ENCODE measurements at regions not wholly inside any gene's neighbourhood (a gene's known extent, or its start where the extent isn't known, plus 50 kb on each side); places are given as distances from the start of the nearest gene placed in this dataset.

DNA sequence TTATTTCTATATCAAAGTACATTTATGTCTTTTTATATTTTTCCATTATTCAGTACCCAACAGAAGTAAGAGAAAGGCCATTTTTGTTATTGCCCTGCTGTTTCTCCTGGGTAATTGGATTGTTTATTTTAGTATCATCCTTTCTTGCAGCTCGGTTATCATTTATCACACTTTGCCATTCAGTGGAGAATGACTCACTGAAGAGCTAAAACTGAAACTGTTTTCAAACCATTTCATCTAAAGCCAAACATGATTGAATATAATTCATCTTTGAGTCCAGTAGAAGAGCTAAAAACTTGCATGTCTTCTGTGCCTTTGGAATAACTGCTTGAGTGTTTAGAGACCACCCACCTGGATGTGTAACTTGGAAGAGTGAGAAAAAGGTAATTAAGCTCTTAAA, 139.5 kb upstream of the PRDM9 start:
- ATAC-seq (no peak), DNase-seq (ENCODE audit: low read depth, low spot score) (no peak)
- in situ Hi-C loops (cut with HindIII; ENCODE audit: low pct_unique_long_range_greater_than_20kb, low sequenced_read_pairs): no loop called here
- H3K27me3 ChIP-seq (ENCODE audit: control insufficient read depth, insufficient read depth, low read length): no peaks in the 10 kb centered on the region
- TF ChIP-seq, protein P1, sequence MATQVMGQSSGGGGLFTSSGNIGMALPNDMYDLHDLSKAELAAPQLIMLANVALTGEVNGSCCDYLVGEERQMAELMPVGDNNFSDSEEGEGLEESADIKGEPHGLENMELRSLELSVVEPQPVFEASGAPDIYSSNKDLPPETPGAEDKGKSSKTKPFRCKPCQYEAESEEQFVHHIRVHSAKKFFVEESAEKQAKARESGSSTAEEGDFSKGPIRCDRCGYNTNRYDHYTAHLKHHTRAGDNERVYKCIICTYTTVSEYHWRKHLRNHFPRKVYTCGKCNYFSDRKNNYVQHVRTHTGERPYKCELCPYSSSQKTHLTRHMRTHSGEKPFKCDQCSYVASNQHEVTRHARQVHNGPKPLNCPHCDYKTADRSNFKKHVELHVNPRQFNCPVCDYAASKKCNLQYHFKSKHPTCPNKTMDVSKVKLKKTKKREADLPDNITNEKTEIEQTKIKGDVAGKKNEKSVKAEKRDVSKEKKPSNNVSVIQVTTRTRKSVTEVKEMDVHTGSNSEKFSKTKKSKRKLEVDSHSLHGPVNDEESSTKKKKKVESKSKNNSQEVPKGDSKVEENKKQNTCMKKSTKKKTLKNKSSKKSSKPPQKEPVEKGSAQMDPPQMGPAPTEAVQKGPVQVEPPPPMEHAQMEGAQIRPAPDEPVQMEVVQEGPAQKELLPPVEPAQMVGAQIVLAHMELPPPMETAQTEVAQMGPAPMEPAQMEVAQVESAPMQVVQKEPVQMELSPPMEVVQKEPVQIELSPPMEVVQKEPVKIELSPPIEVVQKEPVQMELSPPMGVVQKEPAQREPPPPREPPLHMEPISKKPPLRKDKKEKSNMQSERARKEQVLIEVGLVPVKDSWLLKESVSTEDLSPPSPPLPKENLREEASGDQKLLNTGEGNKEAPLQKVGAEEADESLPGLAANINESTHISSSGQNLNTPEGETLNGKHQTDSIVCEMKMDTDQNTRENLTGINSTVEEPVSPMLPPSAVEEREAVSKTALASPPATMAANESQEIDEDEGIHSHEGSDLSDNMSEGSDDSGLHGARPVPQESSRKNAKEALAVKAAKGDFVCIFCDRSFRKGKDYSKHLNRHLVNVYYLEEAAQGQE (IDR thresholded peaks at IDR 0.05; ENCODE audit: insufficient read depth in 1 of 2, low read depth in 2 of 2, low read length in 1 of 2): no peak
- TF ChIP-seq POLR2AphosphoS5 (IDR thresholded peaks at IDR 0.05; ENCODE audit: low read depth, low read length): no peak
- TF ChIP-seq, protein P2, sequence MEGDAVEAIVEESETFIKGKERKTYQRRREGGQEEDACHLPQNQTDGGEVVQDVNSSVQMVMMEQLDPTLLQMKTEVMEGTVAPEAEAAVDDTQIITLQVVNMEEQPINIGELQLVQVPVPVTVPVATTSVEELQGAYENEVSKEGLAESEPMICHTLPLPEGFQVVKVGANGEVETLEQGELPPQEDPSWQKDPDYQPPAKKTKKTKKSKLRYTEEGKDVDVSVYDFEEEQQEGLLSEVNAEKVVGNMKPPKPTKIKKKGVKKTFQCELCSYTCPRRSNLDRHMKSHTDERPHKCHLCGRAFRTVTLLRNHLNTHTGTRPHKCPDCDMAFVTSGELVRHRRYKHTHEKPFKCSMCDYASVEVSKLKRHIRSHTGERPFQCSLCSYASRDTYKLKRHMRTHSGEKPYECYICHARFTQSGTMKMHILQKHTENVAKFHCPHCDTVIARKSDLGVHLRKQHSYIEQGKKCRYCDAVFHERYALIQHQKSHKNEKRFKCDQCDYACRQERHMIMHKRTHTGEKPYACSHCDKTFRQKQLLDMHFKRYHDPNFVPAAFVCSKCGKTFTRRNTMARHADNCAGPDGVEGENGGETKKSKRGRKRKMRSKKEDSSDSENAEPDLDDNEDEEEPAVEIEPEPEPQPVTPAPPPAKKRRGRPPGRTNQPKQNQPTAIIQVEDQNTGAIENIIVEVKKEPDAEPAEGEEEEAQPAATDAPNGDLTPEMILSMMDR (IDR thresholded peaks at IDR 0.05): no peak
- TF ChIP-seq TCF7L2 (IDR thresholded peaks at IDR 0.05; ENCODE audit: low read depth, low read length): no peak
- no peak for TF ChIP-seq SIN3A (IDR thresholded peaks at IDR 0.05; ENCODE audit: borderline replicate concordance, insufficient read depth, low read depth, low read length)
- no peak overlapping the region; the same call in 1 of the 2 replicates for H3K27ac ChIP-seq (ENCODE audit: low read length)
- H3K9me3 ChIP-seq (ENCODE audit: control insufficient read depth, insufficient read depth, low read depth, low read length): no peaks in the 10 kb centered on the region
- no peaks in the 10 kb centered on the region for H3K36me3 ChIP-seq (ENCODE audit: control insufficient read depth, insufficient read depth, low read length)
- intact Hi-C loops (cut with micrococcal nuclease; ENCODE audit: unreplicated experiment): no loop called here
- H3K4me3 ChIP-seq (ENCODE audit: low read depth in 2 of 2, low read length in 2 of 2): no peak overlapping the region
- ChIA-PET POLR2A (interaction anchor here (0.6 kb wide), 1 partner anchor 1524 kb away, joined by 3 read pairs; no protein-coding TSS in a partner anchor), CTCF (interaction anchor here (0.6 kb wide), 1 partner anchor 21 kb away, joined by 5 read pairs; no protein-coding TSS in a partner anchor)
- BruUV-seq (replicated peaks): no TSS peak
- H3K4me1 ChIP-seq (ENCODE audit: control insufficient read depth, insufficient read depth, low read length): no peaks in the 10 kb centered on the region

- Histone ChIP-seq H3K27me3 (ENCODE audit: control insufficient read depth, insufficient read depth, low read length) (no peaks in the 10 kb centered on the region), H3K27ac (ENCODE audit: low read length) (no peak overlapping the region), H3K9me3 (ENCODE audit: control insufficient read depth, insufficient read depth, low read depth, low read length) (no peaks in the 10 kb centered on the region), H3K36me3 (ENCODE audit: control insufficient read depth, insufficient read depth, low read length) (no peaks in the 10 kb centered on the region), H3K4me3 (ENCODE audit: low read depth in 2 of 2, low read length in 2 of 2) (no peak overlapping the region), H3K4me1 (ENCODE audit: control insufficient read depth, insufficient read depth, low read length) (no peaks in the 10 kb centered on the region)
- no peak for DNase-seq (ENCODE audit: low read depth, low spot score)
- POLR2A ChIA-PET: no interaction called here
- intact Hi-C loops (cut with micrococcal nuclease; ENCODE audit: unreplicated experiment): no loop called here
- TF ChIP-seq TCF7L2 (IDR thresholded peaks at IDR 0.05; ENCODE audit: low read depth, low read length) (no peak), SIN3A (IDR thresholded peaks at IDR 0.05; ENCODE audit: borderline replicate concordance, insufficient read depth, low read depth, low read length) (no peak), POLR2AphosphoS5 (IDR thresholded peaks at IDR 0.05; ENCODE audit: low read depth, low read length) (no peak)
- TF ChIP-seq, protein P1 (IDR thresholded peaks at IDR 0.05; ENCODE audit: insufficient read depth in 1 of 2, low read depth in 2 of 2, low read length in 1 of 2): no peak
- TF ChIP-seq, protein P2 (IDR thresholded peaks at IDR 0.05): no peak
- CTCF ChIA-PET: no interaction called here
- no TSS peak for BruUV-seq (replicated peaks)
- no peak for ATAC-seq
- in situ Hi-C loops (cut with HindIII; ENCODE audit: low pct_unique_long_range_greater_than_20kb, low sequenced_read_pairs): no loop called here
Observed at GRCh38 chr5:23353286-23353685, 154.1 kb upstream of the PRDM9 start.
